LHCN-M2 (cell line): ENCODE measurements at regions not wholly inside any gene's neighbourhood (a gene's known extent, or its start where the extent isn't known, plus 50 kb on each side); places are given as distances from the start of the nearest gene placed in this dataset.

ENCODE experiments used
- DNase-seq: peaks from one replicate; pipeline ENCODE4 v3.0.0-alpha.2; 2012; ENCODE audit warnings: low read depth

GRCh38 chr20:52578559-52578958 is 387.0 kb upstream of the ZFP64 start:
- no peak for DNase-seq

GRCh38 chr20:52577696-52578095 is 386.1 kb upstream of the ZFP64 start:
- DNase-seq = no peak

GRCh38 chr20:52572687-52573086 is 381.1 kb upstream of the ZFP64 start:
- peak; percentile 21 for DNase-seq

GRCh38 chr20:52569201-52569600 is 377.6 kb upstream of the ZFP64 start:
- peak; percentile 33 for DNase-seq

- DNase-seq = no peak
Measured at GRCh38 chr20:52565614-52566013, 374.0 kb upstream of the ZFP64 start.

- no peak for DNase-seq
Measured at GRCh38 chr20:52564594-52564993, 373.0 kb upstream of the ZFP64 start.

- peak; percentile 87 for DNase-seq
Measured at GRCh38 chr20:52552181-52552872, 360.7 kb upstream of the ZFP64 start.

- DNase-seq = no peak
Measured at GRCh38 chr20:52542131-52542530, 350.6 kb upstream of the ZFP64 start.

- DNase-seq = no peak
Measured at GRCh38 chr20:52540509-52540908, 348.9 kb upstream of the ZFP64 start.

GRCh38 chr20:52539891-52540290 is 348.3 kb upstream of the ZFP64 start:
- DNase-seq = no peak

- peak; percentile 55 for DNase-seq
Measured at GRCh38 chr20:52536841-52537400, 345.3 kb upstream of the ZFP64 start.

GRCh38 chr20:52536040-52536439 is 344.5 kb upstream of the ZFP64 start:
- DNase-seq = no peak

GRCh38 chr20:52534616-52535015 is 343.0 kb upstream of the ZFP64 start:
- no peak for DNase-seq

GRCh38 chr20:52533401-52533800 is 341.8 kb upstream of the ZFP64 start:
- DNase-seq = no peak

- no peak for DNase-seq
Measured at GRCh38 chr20:52532674-52533073, 341.1 kb upstream of the ZFP64 start.

- DNase-seq = no peak
Measured at GRCh38 chr20:52530571-52530970, 339.0 kb upstream of the ZFP64 start.

GRCh38 chr20:52529826-52530225 is 338.2 kb upstream of the ZFP64 start:
- DNase-seq = no peak

GRCh38 chr20:52524861-52525260 is 333.3 kb upstream of the ZFP64 start:
- peak; percentile 42 for DNase-seq

- DNase-seq = no peak
Measured at GRCh38 chr20:52518735-52519134, 327.2 kb upstream of the ZFP64 start.

- no peak for DNase-seq
Measured at GRCh38 chr20:52515877-52516276, 324.3 kb upstream of the ZFP64 start.

GRCh38 chr20:52500157-52500556 is 308.6 kb upstream of the ZFP64 start:
- DNase-seq = no peak

GRCh38 chr20:52497731-52498130 is 306.2 kb upstream of the ZFP64 start:
- DNase-seq = no peak

- no peak for DNase-seq
Measured at GRCh38 chr20:52496191-52496590, 304.6 kb upstream of the ZFP64 start.

GRCh38 chr20:52494244-52494643 is 302.7 kb upstream of the ZFP64 start:
- peak; percentile 97 for DNase-seq
